BLaER1 (cell line): ENCODE measurements at regions not wholly inside any gene's neighbourhood (a gene's known extent, or its start where the extent isn't known, plus 50 kb on each side); places are given as distances from the start of the nearest gene placed in this dataset.

Experiments used
- H3K27ac ChIP-seq: shearing (Covaris generic); formaldehyde crosslinking; 2 replicates; pipeline ENCODE4 v1.8.1; 2022
- H3K27me3 ChIP-seq: shearing (Covaris generic); formaldehyde crosslinking; 2 replicates; pipeline ENCODE4 v1.8.1; 2022
- H3K36me3 ChIP-seq: shearing (Covaris generic); formaldehyde crosslinking; 2 replicates; pipeline ENCODE4 v1.8.1; 2022
- H3K4me1 ChIP-seq: shearing (Covaris generic); formaldehyde crosslinking; 2 replicates; pipeline ENCODE4 v1.8.1; 2022
- H3K4me2 ChIP-seq: shearing (Covaris generic); formaldehyde crosslinking; 2 replicates; pipeline ENCODE4 v1.8.1; 2022
- H3K4me3 ChIP-seq: shearing (Covaris generic); formaldehyde crosslinking; 2 replicates; pipeline ENCODE4 v1.8.1; 2022
- H3K9ac ChIP-seq: shearing (Covaris generic); formaldehyde crosslinking; 2 replicates; pipeline ENCODE4 v1.8.1; 2022
- H3K9me3 ChIP-seq: shearing (Covaris generic); formaldehyde crosslinking; 2 replicates; pipeline ENCODE4 v1.8.1; 2022
- H4K20me1 ChIP-seq: shearing (Covaris generic); formaldehyde crosslinking; 2 replicates; pipeline ENCODE4 v1.8.1; 2022
- Cebpa-rat ChIP-seq: shearing (Covaris generic); IDR thresholded peaks from 2 replicates; pipeline ENCODE4 v1.8.1; 2022

DNA sequence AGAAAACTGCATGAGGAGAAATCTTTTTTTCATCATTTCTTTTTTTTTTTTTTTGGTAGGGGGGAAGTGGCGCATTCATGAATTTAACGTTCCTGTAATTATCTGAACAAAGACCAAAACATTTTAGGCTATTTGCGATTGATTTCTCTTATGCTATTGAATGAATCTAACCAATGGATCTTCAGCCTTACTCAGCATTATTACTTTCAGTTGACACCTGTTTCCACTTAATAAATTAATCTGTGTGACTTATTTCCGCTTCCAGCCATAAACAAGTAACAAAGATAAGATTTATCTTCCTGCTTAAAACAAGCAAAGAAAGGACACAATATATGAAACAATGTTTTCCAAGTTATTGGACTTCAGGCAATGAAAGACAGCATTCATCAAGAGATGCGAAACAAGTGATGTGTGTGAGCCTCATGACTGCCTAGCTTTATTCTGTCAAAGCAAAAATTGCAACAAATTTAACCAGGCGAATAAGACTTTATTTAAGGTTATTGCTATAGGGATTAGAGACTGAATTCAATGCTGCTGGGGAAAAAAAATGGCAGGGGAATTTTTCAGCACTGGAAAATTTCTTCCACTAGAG is 1026.9 kb downstream of the LRFN5 start:
- Histone ChIP-seq H3K9me3 (no peaks in the 10 kb centered on the region), H3K36me3 (no peaks in the 10 kb centered on the region), H3K4me1 (peaks cover 2% of the 10 kb centered on the region; the same call in 1 of the 2 replicates), H3K4me2 (no peak overlapping the region), H3K4me3 (no peak overlapping the region), H3K9ac (no peak overlapping the region), H3K27ac (no peak overlapping the region), H3K27me3 (no peaks in the 10 kb centered on the region), H4K20me1 (no peaks in the 10 kb centered on the region)
- TF ChIP-seq Cebpa-rat = no peak

DNA sequence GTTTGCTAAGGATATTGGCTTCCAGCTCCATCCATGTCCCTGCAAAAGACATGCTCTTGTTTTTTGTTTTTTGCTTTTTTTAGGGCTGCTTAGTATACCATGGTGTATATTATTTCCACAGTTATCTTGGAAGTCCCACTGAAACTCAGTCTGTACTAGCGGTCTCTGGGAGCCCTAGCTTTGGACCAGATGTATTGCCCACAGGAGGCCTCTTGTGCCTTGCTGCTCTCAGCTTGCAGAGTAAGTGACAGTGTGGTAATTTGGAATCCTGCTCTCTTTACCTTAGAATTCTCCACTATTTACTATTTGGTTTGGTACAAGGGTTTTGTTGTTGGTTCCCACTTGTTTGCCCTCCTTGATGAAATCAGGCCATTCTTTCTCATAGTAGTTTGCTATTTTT is 1022.9 kb downstream of the LRFN5 start:
- no peak for TF ChIP-seq Cebpa-rat
- H3K4me3 ChIP-seq = no peak overlapping the region
- H3K9me3 ChIP-seq = no peaks in the 10 kb centered on the region
- H3K27ac ChIP-seq = no peak overlapping the region
- no peaks in the 10 kb centered on the region for H3K36me3 ChIP-seq
- peaks cover 5% of the 10 kb centered on the region; the same call in 1 of the 2 replicates for H3K4me1 ChIP-seq
- no peak overlapping the region for H3K9ac ChIP-seq
- no peaks in the 10 kb centered on the region for H4K20me1 ChIP-seq
- no peak overlapping the region for H3K4me2 ChIP-seq
- no peaks in the 10 kb centered on the region for H3K27me3 ChIP-seq

GRCh38 chr14:42628602-42629001 is 1021.9 kb downstream of the LRFN5 start:
- Histone ChIP-seq H3K9ac (no peak overlapping the region), H3K27me3 (no peaks in the 10 kb centered on the region), H3K9me3 (no peaks in the 10 kb centered on the region), H3K4me3 (no peak overlapping the region), H3K27ac (no peak overlapping the region), H3K36me3 (no peaks in the 10 kb centered on the region), H3K4me2 (peak overlapping the region; percentile 26; the same call in 1 of the 2 replicates), H4K20me1 (no peaks in the 10 kb centered on the region), H3K4me1 (peaks cover 5% of the 10 kb centered on the region; the same call in 1 of the 2 replicates)
- TF ChIP-seq Cebpa-rat = no peak

DNA sequence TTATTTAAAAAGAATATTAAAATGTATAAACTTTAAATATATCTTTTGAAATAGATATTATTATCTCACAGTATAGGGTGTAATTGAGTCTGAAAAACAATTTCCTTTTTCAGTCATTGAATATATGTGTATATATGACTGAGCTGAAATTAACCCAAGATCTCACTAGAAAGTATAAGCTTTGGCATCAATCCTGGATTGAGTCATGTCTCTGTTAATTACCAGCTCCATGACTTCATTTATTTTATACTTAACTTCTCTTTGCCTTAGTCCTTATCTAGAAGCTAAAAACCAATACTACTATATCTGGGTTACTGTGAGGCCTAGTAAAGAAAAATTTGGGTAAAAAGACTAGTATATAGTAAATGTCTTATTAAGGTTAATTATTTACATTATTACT is 1020.3 kb downstream of the LRFN5 start:
- Histone ChIP-seq H3K9ac (no peak overlapping the region), H3K27me3 (no peaks in the 10 kb centered on the region), H3K4me2 (no peak overlapping the region), H3K27ac (no peak overlapping the region), H4K20me1 (no peaks in the 10 kb centered on the region), H3K9me3 (no peaks in the 10 kb centered on the region), H3K36me3 (no peaks in the 10 kb centered on the region), H3K4me1 (peaks cover 5% of the 10 kb centered on the region; the same call in 1 of the 2 replicates), H3K4me3 (no peak overlapping the region)
- no peak for TF ChIP-seq Cebpa-rat

- H4K20me1 ChIP-seq = no peaks in the 10 kb centered on the region
- no peak for TF ChIP-seq Cebpa-rat
- H3K27me3 ChIP-seq = no peaks in the 10 kb centered on the region
- H3K9me3 ChIP-seq = no peaks in the 10 kb centered on the region
- H3K9ac ChIP-seq = no peak overlapping the region
- no peak overlapping the region for H3K4me3 ChIP-seq
- H3K4me2 ChIP-seq = no peak overlapping the region
- H3K4me1 ChIP-seq = peaks cover 5% of the 10 kb centered on the region; the same call in 1 of the 2 replicates
- no peaks in the 10 kb centered on the region for H3K36me3 ChIP-seq
- H3K27ac ChIP-seq = no peak overlapping the region
These were observed 1018.5 kb downstream of the LRFN5 start for GRCh38 chr14:42624980-42625761.

DNA sequence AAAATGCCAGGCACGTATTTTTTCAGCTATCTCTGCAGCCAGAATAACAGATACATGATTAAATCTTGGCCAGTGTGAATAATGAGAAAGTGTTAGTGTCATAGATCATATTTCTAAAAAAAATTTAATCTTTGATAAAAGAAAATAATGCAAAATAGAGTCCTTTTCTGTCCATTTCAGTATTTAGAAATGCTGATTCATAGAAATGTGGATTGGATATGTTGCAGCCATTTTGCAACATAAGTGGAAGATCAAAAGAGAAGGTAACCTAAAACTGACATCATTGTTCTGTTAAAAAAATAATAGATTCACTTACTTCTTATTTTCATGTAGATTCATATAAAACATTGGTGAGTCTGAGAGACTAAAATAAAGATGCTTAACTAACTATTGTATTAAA is 1010.3 kb downstream of the LRFN5 start:
- Histone ChIP-seq H3K36me3 (no peaks in the 10 kb centered on the region), H3K9ac (no peak overlapping the region), H3K4me3 (no peak overlapping the region), H3K4me1 (no peaks in the 10 kb centered on the region), H3K27ac (no peak overlapping the region), H3K27me3 (no peaks in the 10 kb centered on the region), H4K20me1 (no peaks in the 10 kb centered on the region), H3K4me2 (no peak overlapping the region), H3K9me3 (no peaks in the 10 kb centered on the region)
- TF ChIP-seq Cebpa-rat = no peak

DNA sequence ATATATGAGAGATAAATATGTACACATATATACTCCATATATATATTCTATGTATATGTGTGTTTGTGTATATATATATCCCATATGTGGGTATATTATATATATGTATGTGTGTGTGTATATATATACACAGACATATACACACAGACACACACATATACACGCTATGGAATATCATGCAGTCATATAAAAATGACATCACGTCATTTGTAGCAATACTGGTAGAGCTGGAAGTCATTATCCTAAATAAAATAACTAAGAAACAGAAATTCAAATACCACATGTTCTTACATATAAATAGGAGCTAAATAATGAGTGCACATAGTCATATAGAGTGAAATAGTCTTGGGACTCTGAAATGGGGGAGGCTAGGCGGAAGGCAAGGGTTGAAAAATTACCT is 1000.2 kb downstream of the LRFN5 start:
- Histone ChIP-seq H3K4me2 (no peak overlapping the region), H3K27ac (no peak overlapping the region), H3K9me3 (no peaks in the 10 kb centered on the region), H3K27me3 (no peaks in the 10 kb centered on the region), H4K20me1 (no peaks in the 10 kb centered on the region), H3K4me3 (no peak overlapping the region), H3K36me3 (no peaks in the 10 kb centered on the region), H3K9ac (no peak overlapping the region), H3K4me1 (no peaks in the 10 kb centered on the region)
- no peak for TF ChIP-seq Cebpa-rat

GRCh38 chr14:42602336-42602845 is 995.7 kb downstream of the LRFN5 start:
- no peak for TF ChIP-seq Cebpa-rat
- no peak overlapping the region for H3K4me3 ChIP-seq
- no peak overlapping the region for H3K9ac ChIP-seq
- H3K4me2 ChIP-seq = no peak overlapping the region
- H4K20me1 ChIP-seq = no peaks in the 10 kb centered on the region
- no peaks in the 10 kb centered on the region for H3K27me3 ChIP-seq
- no peaks in the 10 kb centered on the region for H3K36me3 ChIP-seq
- H3K9me3 ChIP-seq = no peaks in the 10 kb centered on the region
- H3K27ac ChIP-seq = no peak overlapping the region
- no peaks in the 10 kb centered on the region for H3K4me1 ChIP-seq

DNA sequence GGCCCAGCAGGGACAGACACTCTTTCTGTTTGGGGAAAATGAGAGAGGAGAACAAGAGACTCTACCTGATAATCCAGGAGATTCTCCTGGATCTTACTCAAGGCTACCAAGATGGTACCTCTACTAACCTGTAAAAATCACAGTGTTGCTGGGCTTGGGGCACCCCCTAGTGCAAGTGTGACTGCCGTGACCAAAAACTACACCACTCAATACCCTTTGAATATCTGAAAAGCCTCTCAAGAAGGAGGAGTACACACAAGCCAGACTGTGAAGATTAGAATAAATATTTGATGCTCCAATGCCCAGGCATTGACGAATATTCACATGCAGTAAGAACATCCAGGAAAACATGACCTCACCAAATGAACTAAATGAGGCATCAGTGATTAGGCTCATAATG is 965.4 kb downstream of the LRFN5 start:
- Histone ChIP-seq H3K4me1 (no peaks in the 10 kb centered on the region), H3K9me3 (peaks cover 17% of the 10 kb centered on the region), H3K27me3 (no peaks in the 10 kb centered on the region), H4K20me1 (no peaks in the 10 kb centered on the region), H3K9ac (no peak overlapping the region), H3K4me3 (no peak overlapping the region), H3K4me2 (no peak overlapping the region), H3K36me3 (no peaks in the 10 kb centered on the region), H3K27ac (no peak overlapping the region)
- TF ChIP-seq Cebpa-rat = no peak

- Histone ChIP-seq H3K4me1 (no peaks in the 10 kb centered on the region), H3K4me2 (no peak overlapping the region)
- TF ChIP-seq Cebpa-rat = no peak
These were observed 962.6 kb downstream of the LRFN5 start for GRCh38 chr14:42569227-42569626.

More at GRCh38 chr14:42569227-42569626, 962.6 kb downstream of the LRFN5 start:
- Histone ChIP-seq H3K27ac (no peak overlapping the region), H3K4me3 (no peak overlapping the region), H3K27me3 (no peaks in the 10 kb centered on the region), H3K9ac (no peak overlapping the region), H3K36me3 (no peaks in the 10 kb centered on the region), H4K20me1 (no peaks in the 10 kb centered on the region), H3K9me3 (peaks cover 17% of the 10 kb centered on the region)
